GM19025 (cell line): ENCODE measurements at regions not wholly inside any gene's neighbourhood (a gene's known extent, or its start where the extent isn't known, plus 50 kb on each side); places are given as distances from the start of the nearest gene placed in this dataset.
"Not testable (repeated sequence)": the region's sequence is repeated elsewhere in the genome, so short reads cannot be mapped to it uniquely, and the experiment has no call there.

Source experiments
- ATAC-seq: cut with Tn5 transposase; IDR thresholded peaks from one replicate; pipeline ENCODE4 v1.9.1; 2021; ENCODE audit warnings: mild to moderate bottlenecking, low read depth, moderate library complexity; ENCODE audit not compliant: unreplicated experiment

DNA sequence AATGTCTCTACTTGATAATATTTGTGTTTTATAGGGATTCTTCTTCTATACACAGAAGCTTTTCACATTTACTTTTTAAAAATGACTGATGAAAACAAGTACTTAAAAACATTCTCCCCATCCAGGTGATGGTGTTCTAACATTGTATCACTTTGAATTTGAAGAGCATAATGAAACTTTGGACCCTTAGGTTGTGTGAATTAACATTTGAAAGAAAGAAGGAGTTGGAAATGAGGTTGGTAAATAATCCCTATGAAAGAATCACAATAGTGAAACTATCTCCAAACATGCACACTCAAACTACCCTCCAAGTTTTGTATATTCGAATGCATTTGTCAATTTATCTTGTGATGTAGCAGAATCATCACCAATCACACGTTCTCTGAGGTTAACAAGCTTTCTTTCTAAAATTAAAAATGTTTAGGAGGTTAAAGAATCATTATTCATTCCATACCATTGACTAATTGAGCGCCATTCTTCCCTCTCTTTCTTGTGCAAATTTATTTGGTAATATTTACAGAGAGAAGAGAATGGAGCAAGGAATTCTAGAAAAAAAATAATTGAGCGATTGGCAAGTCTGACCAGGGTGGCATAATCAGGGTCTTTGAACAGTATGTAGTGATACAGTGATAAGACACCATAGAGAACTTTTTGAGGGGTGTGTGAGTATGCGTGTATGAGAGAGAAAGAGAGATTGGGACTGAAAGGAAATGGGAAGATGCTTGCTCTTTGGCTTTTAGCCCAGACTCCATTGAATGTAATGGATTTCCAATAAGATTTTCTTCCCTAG lies 260.0 kb upstream of the NRXN1 start:
- ATAC-seq = no peak

DNA sequence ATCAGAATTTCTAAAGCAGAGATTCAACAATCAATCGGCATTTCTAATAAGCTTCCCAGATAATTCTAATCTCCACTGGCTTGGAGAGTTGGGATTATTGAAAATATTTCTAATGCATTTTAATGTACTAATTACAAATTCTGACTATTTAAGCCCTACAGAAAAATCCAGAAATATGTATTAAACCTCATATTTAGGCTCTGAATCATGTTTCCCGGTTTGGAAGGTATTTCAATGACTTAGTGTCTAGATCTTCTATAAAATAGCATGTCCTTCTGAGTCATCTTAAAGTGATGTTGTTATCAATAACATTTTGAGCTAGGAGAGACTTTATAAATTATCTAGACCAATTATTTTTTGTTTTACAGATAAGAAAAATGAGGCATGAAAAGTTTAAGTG lies 258.8 kb upstream of the NRXN1 start:
- ATAC-seq = no peak

DNA sequence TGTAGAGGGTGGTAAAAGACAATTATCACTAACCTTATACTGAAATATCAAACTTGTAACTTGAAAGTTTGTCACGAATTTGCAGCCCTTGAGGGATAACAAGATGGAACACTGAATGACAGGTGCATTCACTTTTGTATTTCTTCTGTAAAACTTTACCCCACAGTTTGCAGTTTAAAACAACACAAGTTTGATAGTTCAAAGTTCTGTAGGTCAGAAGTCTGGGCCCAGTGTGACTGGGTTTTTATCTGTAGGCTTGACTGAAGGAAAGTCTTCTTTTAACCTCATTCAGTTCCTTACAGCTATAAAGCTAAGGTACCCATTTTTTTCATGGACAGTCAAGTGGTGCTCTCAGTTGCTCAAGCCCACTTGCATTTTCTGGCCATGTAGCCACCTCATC lies 257.1 kb upstream of the NRXN1 start:
- no peak for ATAC-seq

DNA sequence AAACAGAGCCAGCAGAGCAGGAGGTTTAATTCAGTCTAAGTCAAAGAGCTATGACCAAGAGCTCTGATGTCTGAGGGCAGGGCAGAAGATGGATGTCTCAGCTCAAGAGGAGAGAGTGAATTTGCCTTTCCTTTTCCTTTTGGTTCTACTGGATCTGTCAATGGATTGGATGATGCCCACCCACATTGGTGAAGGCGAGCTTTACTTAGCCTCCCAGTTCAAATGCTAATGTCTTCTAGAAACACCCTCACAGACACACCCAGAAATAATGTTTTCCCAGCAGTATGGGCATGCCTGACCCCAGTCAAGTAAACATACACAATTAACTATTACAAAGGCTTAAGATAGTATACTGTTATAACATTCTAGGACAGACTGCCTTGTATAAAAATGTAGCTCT lies 236.3 kb upstream of the NRXN1 start:
- ATAC-seq = no peak

DNA sequence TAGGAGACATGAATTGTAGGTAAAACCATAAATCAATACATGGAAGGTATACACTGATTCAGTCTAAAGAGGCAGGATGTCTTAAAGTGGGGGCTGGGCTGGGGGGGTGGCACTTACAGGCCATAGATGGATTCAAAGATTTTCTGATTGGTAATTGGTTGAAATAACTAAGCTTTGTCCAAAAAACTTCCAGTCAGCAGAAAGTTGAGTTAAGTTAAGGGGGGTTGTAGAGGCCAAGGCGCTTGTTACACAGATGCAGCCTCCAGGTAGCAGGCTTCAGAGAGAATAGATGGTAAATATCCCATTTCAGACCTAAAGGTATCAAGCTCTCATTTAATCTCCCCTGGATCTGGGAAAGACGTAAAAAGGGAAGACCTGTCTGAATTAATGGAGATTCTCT lies 233.6 kb upstream of the NRXN1 start:
- no peak for ATAC-seq

DNA sequence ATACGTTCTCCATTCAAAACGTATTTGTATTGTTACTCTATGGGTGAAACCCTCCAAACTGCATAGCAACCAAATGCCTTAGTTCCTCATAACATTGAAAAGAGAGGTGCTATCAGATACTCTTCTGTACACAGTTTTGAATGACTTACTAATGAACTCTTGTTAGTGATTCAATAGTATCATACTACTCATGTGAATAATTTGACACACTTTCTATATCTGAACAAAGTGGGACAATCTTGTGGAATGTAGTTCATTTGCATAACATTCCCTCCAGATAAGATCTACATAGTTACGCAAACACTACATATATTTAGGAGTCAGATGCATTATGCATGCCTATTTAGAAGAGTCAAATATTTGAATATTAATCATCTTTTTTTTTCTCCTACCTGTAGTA lies 232.0 kb upstream of the NRXN1 start:
- no peak for ATAC-seq

DNA sequence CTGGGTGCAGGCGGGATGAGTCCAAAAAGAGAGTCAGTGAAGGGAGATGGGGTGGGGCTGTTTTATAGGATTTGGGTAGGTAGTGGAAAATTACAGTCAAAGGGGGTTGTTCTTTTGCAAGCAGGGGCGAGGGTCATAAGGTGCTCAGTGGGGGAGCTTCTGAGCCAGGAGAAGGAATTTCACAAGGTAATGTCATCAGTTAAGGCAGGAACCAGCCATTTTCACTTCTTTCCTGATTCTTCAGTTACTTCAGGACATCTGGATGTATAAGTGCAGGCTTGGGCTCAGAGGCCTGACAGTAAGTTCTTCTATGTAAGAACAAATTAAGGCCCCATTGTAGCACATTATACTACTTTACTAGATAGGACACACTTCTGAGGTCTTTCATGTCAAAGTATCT lies 231.2 kb upstream of the NRXN1 start:
- not testable (repeated sequence) for ATAC-seq

DNA sequence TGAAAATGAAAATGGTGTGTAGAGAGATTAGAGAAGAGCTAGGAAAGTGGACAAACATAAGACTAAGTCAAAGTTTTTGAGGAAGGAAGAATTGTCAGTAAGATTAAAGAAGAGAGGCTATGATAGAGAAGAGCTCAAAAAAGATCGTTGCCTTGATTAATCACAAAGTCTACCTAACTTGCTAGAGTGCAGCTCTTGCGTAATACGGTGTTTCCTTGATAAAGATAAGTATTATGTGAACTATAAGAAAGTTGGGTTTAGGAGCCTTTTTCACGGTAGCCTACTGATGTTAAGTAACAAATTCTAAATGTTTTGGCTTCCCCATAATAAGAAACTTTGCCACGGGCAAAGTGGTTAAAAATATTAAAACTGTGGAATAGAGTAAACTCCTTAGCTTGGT lies 226.4 kb upstream of the NRXN1 start:
- ATAC-seq = no peak

DNA sequence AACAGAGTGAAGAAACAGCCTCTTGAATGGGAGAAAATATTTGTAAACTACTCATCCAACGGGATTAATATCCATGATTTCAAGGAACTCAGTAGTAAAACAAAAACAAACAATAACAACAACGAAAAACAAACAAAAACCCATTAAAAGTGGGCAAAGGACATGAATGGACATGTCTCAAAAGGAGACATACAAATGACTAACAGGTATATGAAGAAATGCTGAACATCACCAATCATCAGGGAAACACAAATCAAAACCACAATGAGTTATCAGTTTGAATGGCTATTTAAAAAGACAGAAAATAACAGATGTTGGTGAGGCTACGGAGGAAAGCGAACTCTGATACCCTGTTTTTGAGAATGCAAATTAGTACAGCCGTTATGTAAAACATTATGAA lies 224.8 kb upstream of the NRXN1 start:
- no peak for ATAC-seq

DNA sequence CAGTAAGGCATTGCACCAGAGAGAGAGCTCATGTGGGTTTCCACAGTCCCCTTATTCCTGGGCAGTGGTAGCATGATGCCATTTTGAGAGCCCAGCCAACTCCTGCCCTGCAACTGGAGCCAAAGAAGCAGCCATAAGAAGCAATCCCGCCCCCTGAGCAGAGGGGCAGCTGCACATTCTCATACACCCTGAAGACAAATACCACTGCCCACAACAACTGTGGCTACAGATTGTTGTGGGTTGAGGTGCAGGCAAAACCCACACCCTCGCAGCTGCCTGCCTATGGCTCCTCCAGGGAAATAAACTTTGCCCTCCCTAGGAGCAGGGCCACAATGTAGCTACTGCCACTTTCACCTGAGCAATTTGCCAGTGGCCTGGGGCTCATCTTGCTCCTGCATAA lies 219.4 kb upstream of the NRXN1 start:
- no peak for ATAC-seq

DNA sequence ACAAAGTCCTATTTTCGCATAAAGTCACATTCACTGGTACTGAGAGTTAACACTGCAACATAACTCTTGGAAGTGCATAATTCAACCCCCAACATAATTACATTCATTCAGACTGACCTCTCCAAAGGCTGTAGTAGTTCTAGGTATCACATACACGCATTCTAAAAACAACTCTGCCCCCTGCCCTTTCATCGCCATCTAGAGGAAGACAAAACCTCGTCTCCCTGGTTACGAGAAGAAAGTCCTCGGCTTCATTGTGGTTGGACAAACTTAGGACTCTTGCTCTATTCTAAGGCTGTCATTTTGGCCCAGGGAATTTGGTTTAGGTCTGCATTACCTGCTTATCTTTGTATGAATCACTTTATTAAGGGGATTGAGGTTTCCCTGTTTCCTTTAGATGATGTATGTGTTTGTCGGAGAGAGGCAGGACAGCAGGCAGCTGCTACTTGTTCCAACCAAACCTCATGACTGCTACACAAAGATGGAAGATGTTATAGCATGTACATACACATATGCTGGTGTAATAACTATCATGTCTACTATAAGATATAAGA lies 215.4 kb upstream of the NRXN1 start:
- ATAC-seq = no peak

DNA sequence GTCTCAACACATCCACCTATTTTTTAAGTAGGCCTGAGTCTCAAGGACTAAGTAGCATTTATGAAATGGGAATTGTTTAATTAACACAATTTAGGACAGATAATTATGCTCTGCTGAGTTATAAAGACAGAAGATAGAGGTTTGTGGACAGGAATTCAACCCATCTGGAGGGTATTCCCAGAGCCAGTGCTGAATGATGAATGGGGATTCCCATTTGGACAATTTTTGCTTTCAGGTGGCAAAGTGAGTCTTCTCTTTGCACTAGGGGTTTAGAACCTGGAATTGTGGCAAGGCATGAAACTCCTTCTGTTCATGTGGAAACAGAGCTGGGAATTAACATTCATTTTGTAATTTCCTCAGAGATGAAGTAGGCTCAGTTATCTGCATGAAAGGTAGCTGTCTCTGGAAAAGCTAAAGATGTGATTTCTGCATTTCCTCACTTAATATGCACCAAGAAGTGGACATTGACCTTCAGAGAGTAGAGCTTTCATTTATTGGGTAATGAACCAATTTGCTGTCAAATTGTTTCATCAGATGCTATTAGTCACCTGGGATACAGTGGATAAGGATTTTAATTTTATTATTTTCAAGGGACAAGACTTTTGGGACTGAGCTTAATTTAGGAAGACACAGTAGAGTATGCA lies 212.1 kb upstream of the NRXN1 start:
- no peak for ATAC-seq

DNA sequence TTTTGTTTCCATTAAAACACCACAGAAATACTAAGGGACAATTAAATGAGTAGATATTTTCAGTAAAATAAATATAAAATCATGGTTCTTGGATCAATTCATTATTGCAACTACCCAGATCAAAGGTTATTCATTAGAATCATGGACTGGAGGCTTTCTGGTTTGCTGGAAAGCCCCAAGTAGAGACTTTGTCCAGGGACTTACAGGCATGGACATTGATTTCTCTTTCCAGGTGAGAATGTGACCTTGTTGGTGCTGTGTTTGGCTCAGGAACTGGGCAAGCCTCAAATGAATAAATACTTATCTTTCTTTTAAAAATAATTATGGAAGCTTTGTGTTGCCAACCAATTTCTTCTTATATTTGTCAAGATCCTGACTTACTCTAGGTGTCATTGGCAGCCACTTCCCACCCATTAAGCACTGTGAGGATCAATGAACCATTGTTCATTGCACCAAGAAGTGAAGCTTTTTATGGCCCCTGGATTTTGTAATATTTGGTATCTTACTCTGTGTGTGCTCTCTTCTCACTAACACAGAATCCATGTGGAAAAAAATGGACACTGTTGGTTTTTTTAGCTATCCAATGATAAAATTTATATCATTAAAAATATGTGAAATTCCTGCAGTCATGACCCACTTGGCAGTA lies 205.8 kb upstream of the NRXN1 start:
- no peak for ATAC-seq

DNA sequence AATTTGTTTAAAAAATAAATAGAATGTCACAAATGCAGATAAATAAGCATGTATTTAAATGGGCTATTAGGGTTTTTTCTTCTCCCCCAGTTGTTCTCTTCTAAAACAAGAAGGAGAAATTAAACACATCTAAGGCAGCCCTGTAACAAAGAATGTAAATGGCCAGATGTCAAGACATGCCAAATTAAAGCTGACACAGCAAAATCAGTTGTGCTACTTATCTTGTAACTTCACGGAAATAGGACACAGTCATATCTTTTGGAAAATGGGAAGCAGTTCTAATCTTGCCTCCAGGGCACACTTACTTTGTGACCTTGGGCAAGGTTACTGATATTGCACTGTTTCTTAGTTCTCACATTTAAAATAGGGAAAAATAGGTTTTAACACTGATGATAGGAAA lies 200.1 kb upstream of the NRXN1 start:
- ATAC-seq = no peak

DNA sequence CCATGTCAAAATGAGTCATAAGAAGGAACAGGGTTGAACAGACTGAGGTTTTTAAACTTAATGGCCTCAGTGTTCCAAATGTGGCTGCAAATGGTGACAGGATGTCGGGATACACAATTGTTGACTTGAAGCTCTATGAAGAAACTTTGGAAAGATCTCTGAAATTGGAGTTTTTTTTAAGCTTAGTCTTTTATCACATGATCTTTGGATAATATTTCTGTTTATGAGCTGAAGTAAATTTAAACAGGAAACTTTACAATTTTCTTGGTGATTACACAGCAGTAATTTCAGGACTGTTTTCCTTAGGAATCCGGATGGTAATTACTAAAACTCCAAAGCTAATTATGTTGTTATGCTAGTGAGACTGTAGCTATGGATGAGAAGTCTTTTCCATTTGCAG lies 199.1 kb upstream of the NRXN1 start:
- no peak for ATAC-seq

DNA sequence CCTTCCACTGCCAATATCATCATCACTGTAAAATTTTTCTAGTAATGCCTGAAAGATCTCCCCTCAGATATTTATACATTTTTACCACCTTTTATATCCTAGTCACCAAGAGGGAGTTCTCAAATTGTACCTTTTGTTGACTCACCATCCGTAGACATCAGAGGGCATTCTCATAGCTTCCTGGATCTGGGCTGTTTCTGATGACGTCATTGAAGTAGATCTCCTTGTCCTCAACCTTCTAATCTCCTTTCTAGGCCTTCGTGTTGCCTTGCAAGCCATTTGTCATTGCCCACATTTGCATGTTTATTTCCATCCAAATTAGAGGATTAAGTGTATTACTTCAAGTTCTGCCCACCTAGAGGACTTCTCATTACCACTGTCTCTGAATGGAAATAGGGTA lies 193.4 kb upstream of the NRXN1 start:
- ATAC-seq = no peak

DNA sequence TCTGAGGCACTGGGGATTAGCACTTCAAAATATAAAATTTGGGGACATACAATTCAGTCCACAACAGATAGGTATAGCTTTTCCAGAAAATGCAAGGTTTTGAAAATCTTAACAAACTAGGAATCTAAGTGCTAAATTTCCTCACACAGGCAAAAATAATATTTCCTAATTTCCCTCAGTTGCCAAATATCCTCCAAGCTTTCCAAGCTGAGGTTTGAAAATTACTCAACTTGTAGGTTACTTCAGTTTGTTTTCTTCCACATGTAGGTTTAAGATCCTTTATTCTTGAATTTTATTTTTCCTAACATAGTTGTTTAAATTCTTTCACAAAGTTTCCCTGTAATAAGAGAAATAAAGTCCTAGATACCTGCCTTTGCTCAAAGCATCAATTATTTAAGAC lies 192.9 kb upstream of the NRXN1 start:
- ATAC-seq = no peak

DNA sequence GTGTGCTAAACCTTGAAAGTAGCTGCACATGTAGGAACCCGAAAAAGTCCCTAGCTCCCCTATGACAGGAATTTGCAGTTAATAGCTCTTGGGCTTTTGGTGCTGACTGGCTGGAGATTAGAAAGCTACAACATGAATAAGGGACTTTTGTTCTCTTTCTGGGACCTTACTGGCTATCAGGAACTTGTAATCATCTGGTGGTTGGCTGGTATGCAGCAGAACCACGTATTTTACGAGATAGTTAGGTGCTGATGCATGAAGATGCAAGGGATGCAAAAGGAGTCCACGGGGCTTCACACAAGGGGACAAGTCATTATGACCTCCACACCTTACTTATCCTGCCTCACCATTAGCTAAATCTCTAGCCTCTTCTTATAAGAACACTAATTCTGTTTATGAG lies 190.2 kb upstream of the NRXN1 start:
- no peak for ATAC-seq

DNA sequence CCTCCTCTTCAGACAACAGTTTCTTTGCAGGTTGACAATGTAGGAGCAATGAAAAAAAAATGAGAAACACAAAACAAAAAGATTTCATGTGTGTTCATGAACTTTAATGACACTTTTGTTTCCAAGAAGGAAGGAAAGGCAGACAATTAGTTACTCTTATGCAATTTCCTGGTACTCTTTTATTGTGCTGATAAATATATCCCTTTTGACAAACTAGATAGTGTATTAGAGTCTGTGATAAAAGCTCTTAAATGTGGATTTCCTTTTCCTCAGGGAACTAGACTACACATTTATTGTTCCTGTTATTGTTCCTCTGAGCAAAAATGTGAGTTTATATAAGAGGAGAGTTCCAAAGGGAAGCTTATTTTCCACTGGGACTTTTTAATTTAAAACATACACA lies 188.7 kb upstream of the NRXN1 start:
- ATAC-seq = no peak

DNA sequence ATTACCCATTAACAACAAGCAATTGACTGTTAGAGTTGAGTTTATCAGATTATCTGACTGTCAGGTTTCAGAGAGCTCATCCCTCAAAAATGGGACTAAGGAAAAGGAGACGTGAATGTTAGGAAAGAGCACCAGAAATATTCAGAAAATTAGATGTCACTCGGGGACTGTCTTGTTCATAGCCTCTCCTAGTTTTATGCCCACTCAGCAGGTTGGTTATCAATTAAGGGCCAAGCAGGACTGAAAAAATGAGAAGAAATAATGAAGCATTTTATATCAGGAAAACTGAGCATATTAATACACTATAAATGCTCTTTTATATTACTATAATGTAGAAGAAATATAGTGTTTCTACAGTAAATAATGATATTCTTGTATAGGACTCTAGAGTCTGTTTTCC lies 188.1 kb upstream of the NRXN1 start:
- no peak for ATAC-seq

DNA sequence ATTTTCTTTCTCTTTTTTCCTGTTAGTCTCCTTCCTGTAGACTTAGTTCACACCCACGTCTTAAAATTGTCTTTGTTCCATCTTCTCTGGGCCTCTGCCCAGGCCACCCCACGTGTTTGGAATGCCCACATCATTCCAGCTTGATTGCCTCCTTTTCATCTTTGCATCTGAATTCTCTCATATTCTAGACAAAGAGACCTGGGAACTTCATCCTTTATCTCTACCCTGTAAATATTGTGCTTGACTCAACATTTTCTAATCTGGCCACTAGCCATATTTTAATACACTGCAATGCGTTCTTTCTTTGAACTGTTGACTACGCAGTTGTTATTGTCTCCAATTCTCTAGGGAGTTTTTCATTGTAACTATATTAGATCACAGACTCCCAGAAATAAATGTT lies 187.5 kb upstream of the NRXN1 start:
- ATAC-seq = no peak

DNA sequence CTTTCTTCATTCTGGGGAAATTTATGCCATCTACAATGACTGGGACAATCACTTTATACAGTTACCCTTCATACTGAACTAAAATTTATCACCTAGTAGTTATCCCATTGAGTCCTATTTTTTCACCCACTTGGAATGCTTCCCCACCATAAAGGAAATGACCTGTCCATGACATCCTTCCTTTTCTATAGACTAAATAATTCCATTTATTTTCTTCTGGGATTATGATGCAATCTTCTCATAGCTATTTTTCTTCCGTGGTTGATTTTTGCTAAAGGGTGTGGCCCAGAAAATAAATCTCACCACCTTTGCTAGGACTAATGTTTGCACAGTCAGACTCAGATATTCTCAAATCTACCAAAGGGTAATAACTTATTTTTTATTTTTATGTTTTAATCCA lies 186.1 kb upstream of the NRXN1 start:
- ATAC-seq = no peak
